Stimulated activated CD4-positive, alpha-beta T cell treated with anti-CD3 and anti-CD28 coated beads, Interleukin-12 subunit alpha, Interleukin-12 subunit beta, amount 100 ng/mL, for 48 hours (primary cell): ENCODE measurements at regions not wholly inside any gene's neighbourhood (a gene's known extent, or its start where the extent isn't known, plus 50 kb on each side); places are given as distances from the start of the nearest gene placed in this dataset.
A peak's percentile ranks its signal among the peaks of the same experiment; 100 is the strongest.
"Not testable (repeated sequence)": the region's sequence is repeated elsewhere in the genome, so short reads cannot be mapped to it uniquely, and the experiment has no call there.

ENCODE experiments used
- DNase-seq, 3 donors: peaks; one replicate each; pipeline ENCODE4 v3.0.0-alpha.2; 2020; ENCODE audit warnings: low read depth in 2 of 3, low spot score in 1 of 3

GRCh38 chr4:112708772-112709171 lies 71.8 kb downstream of the LARP7 start:
- no peak for DNase-seq

- no peak for DNase-seq
Observed at GRCh38 chr4:112714922-112715901, 78.3 kb downstream of the LARP7 start.

- no peak for DNase-seq
Observed at GRCh38 chr4:112717856-112718255, 80.9 kb downstream of the LARP7 start.

DNA sequence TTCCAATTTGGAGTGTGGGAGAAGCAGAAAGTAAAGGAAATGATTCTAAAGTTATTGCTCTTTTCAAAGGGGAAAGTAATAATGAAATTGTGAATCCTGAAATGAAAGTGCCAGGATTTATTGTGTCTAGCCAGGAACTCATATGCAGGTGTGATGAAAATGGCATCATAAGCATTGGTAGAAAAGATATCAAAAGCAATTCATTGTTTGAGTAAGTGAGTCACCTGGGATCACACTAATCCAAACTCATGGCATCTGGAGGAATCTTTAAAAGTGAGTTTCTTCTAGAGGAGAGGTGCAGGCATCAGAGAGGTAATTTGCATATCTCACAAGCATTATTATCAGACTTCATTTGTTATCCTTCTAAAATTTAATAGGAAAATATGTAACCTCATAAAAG lies 84.7 kb downstream of the LARP7 start:
- DNase-seq, result no peak

GRCh38 chr4:112726041-112726440 lies 89.1 kb downstream of the LARP7 start:
- no peak for DNase-seq

- not testable (repeated sequence) for DNase-seq
Observed at GRCh38 chr4:112727728-112728127, 90.8 kb downstream of the LARP7 start.

DNA sequence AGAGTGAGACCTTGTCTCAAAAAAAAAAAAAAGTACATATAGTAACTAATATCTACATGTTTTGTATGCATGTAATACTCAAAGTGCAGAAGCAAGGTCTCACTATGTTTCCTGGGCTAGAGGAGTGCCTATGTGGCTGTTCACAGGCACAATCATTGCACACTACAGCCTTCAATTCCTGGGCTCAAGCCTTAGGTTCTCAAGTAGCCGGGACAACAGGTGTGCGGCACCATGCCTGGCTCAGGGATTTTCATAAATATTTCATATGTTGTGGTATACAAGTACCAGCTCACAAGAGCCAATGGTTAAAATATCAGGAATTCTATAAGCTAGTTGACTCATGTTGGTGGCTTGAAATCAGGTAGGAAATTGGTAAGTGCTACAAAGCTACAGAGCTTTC lies 94.8 kb downstream of the LARP7 start:
- DNase-seq, result no peak

DNA sequence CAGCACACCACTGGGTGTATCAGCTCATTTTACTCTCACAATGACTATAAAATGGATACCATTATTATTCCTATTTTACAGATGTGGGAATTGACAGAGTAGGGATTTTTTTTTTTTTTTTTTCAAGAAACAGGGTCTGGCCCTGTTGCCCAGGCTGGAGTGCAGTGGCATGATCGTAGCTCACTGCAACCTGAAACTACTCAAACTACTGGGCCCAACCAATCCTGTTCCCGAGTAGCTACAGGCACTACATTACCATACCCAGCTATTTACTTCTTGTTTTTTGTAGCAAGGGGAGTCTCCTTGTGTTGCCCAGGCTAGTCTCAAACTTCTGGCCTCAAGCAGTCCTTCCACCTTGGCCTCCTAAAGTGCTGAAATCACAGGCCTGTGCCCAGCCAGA lies 95.2 kb downstream of the LARP7 start:
- DNase-seq, result no peak

DNA sequence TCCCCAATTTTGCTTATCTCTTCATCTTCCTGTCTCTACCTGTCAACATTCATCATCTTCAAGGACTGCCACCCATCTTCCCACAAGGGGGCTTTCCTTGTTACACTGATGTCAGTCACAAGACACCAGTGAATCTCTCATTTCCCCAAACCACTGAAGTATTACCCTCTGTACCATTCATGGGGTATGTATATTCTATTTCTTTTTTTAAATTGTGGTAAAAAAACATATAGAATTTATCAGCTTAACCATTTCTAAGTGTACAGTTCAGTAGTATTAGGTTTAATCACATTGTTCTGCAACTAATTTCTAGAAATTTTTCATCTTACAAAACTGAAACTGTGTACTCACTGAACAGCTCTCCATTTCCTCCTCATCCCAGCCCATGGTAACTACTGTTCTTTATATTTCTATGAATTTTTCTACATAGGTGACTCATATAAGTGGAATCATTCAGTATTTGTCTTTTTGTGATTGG lies 98.6 kb downstream of the LARP7 start:
- no peak for DNase-seq

DNA sequence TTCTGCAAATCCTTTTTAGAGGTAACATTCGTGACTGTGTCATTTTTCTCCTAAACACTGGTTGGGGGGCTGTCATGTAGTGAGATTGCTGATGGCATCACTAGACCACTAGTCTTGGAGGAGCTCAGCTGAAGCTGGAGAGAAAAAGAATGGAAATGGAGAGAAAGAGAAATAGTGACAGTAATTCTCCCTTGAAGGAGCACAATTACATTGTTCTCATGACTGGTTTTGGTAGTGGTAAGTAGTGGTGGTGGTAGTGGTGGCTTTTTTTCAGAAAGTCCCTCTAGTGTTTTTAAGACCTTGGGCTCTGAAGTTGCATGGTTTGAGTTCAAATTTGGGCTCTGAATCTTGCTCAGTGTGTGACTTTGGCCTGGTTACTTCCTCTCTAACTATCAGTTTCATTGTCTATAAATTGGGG lies 99.8 kb downstream of the LARP7 start:
- DNase-seq, result no peak

GRCh38 chr4:112739442-112739841 lies 102.5 kb downstream of the LARP7 start:
- DNase-seq, result no peak

DNA sequence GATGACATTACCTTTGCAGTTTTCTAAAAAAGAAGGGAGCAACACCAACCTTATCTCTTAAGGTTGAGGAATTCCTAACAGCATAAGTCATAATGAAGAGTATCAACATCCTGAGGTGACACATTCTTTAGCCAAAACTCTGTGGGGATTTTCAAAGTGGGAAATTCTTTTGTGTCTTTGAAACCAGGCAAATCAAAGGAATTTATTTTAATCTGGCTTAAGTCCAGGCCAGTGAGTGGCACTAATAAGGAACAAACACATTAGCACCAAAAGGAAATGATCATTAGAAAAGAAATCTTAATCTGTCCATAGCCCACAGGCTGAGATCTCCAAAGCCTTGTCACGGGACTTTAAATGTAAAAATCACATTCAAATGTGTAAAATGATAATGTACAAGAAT lies 110.1 kb downstream of the LARP7 start:
- no peak for DNase-seq

DNA sequence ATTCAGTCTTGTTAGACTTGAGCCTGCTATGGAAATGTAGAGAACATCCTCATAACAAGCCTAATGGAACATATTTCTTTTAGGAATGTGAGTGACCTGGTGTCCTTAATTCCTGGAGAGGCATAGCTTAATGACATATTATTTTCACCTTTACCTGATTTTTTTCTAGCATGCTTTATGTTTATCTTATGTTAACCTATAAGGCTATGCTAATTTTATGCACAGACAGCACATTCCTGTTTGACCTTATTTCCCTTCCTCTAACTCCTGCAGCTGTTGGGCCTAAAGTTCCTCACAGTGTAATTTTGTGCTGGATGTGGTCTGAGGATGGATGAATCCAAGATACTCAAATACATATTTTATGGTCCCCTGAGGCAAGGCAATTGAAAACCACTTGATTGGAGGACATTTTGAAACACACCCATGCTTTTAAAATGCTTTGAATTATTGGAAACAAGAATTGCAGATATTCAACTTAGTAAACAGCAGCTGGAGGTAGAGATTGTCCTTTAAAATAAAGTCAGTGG lies 111.5 kb downstream of the LARP7 start:
- no peak for DNase-seq

DNA sequence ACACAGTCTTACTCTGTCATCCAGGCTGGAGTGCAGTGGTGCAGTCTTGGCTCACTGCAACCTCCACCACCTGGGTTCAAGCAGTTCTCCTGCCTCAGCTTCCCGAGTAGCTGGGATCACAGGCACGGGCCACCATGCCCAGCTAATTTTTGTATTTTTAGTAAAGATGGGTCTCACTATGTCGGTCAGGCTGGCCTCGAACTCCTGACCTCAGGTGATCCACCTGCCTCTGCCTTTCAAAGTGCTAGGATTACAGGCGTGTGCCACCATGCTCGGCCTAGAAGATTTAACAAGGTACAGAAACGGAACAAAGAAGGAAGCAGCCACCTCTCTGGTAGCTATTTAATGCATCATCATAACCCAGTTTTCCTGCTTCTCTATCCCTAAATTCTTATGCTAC lies 113.8 kb downstream of the LARP7 start:
- DNase-seq, result not testable (repeated sequence)

- DNase-seq, result no peak
Observed at GRCh38 chr4:112751447-112751846, 114.5 kb downstream of the LARP7 start.

- no peak for DNase-seq
Observed at GRCh38 chr4:112752061-112752460, 115.1 kb downstream of the LARP7 start.

GRCh38 chr4:112752510-112752909 lies 115.6 kb downstream of the LARP7 start:
- no peak for DNase-seq

- DNase-seq, result no peak
Observed at GRCh38 chr4:112753333-112753732, 116.4 kb downstream of the LARP7 start.

- no peak for DNase-seq
Observed at GRCh38 chr4:112759313-112759712, 122.4 kb downstream of the LARP7 start.

GRCh38 chr4:112765317-112765974 lies 128.5 kb downstream of the LARP7 start:
- peak in 1 of 3 donors; percentile 3 for DNase-seq

- no peak for DNase-seq
Observed at GRCh38 chr4:112766422-112766821, 129.5 kb downstream of the LARP7 start.

DNA sequence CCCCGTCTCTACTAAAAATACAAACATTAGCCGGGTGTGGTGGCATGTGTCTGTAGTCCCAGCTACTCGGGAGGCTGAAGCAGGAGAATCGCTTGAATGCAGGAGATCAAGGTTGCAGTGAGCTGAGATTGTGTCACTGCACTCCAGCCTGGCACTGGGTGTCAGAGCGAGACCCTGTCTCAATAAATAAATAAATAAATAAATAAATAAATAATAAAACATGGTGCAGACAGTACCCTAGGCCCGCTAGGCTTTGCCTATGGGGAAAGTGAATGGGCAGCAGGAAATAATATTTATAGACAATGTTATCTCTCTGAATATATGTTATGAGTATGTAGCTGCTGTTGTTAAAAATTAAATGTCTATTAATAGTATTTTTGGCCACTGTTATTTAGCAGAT lies 130.4 kb downstream of the LARP7 start:
- no peak for DNase-seq
